ENCODE measurements at regions not wholly inside any gene's neighbourhood (a gene's known extent, or its start where the extent isn't known, plus 50 kb on each side); places are given as distances from the start of the nearest gene placed in this dataset.

DNA sequence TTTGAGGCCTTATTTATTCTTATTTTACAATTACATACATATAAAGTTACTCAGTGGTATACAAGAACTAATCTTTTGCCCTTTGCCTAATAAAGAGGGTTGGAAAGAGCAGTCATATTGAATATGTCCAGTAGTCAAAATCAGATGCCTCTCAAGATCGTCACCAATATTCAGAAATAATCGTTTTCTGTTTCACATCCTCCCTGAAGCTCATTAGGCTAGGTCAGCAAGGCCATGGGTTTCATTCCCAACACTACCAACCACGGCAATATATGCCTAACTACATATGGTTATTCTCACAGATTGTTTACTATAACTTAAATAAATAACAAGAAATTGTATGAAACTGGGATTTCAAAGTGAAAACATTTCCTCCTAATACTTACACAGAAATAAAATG, 167.2 kb upstream of the MANEA start:
- TF ChIP-seq POLR2A (IDR thresholded peaks at IDR 0.05; ENCODE audit: low read depth, low read length), result no peak
- no peak for TF ChIP-seq PAX5 (IDR thresholded peaks at IDR 0.05; ENCODE audit: insufficient read depth, low read length, severe bottlenecking)

All from GM12891 (cell line).